ENCODE measurements at regions not wholly inside any gene's neighbourhood (a gene's known extent, or its start where the extent isn't known, plus 50 kb on each side); places are given as distances from the start of the nearest gene placed in this dataset.

DNA sequence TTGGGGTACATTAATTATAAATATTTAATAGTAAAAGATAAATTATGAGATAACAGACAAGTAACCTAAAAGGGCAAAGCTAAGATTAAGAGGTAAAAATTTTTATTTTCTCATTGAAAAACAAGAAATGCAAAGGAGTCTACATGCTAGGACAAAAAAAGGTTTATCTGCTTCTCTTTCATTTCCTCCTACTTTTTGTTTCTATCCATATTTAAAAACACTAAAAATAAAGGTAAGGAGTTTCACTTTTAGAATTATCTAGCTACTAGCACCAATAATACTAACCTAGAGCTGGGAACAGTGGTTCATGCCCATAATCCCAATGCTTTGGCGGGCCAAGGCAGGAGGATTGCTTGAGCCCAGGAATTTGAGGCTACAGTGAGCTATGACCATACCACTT, 1551.7 kb upstream of the SLC39A10 start:
- no peak for TF ChIP-seq POLR2A (IDR thresholded peaks at IDR 0.05)
- TF ChIP-seq, protein P1, sequence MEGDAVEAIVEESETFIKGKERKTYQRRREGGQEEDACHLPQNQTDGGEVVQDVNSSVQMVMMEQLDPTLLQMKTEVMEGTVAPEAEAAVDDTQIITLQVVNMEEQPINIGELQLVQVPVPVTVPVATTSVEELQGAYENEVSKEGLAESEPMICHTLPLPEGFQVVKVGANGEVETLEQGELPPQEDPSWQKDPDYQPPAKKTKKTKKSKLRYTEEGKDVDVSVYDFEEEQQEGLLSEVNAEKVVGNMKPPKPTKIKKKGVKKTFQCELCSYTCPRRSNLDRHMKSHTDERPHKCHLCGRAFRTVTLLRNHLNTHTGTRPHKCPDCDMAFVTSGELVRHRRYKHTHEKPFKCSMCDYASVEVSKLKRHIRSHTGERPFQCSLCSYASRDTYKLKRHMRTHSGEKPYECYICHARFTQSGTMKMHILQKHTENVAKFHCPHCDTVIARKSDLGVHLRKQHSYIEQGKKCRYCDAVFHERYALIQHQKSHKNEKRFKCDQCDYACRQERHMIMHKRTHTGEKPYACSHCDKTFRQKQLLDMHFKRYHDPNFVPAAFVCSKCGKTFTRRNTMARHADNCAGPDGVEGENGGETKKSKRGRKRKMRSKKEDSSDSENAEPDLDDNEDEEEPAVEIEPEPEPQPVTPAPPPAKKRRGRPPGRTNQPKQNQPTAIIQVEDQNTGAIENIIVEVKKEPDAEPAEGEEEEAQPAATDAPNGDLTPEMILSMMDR (IDR thresholded peaks at IDR 0.05 in 4 of 5, conservative IDR thresholded peaks at IDR 0.05 in 1 of 5), result no peak
